ENCODE measurements at regions not wholly inside any gene's neighbourhood (a gene's known extent, or its start where the extent isn't known, plus 50 kb on each side); places are given as distances from the start of the nearest gene placed in this dataset.

DNA sequence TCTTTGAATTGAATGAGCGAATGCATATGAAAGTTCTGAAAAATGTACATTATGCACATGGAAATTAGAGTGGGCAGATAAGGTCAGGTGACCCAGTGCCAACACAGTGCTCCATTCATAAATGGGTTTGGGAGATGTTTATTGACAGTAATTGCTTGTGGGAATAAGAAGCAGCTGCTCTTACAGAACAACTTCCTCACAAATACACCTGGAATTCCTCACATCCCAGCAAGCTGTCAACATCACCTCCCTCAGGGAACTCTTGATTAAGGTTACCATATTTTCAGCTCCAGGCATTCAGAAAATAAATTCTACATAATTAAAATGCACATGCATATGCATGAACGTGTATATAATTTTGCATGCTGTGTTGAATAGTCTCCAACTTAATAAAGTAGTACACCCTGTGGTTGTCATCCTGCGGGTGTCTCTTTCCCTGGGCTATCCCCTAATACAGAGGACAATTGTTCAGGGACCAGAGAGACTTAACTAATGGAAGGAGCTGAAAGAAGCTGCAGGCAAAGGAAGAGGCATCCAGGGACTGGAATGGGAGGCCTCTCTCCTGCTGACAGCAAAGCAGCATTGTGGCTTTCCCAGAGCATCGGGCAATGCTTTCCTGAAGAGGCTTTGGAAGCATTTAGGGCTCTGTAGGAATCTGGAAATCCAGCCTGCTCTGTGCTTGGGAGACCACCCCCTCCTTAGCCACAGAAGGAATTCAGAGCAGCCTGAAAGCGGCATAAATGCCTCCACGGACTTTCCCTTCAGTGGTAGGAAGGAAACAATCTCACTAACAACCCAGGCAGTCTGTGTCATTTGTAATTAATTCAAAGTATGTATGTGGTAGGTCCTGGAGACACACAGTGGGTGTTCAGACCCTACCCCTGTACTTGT, 55.2 kb upstream of the GNG12 start:
- Histone ChIP-seq H3K27me3 (ENCODE audit: control insufficient read depth, insufficient read depth, low read length) (no peaks in the 10 kb centered on the region), H3K9ac (no peak overlapping the region), H2AFZ (no peak overlapping the region), H3K4me2 (ENCODE audit: low read length) (no peak overlapping the region), H3K27ac (no peak overlapping the region), H3K36me3 (ENCODE audit: control insufficient read depth, insufficient read depth, low read length) (no peaks in the 10 kb centered on the region), H3K4me3 (ENCODE audit: low read depth, low read length) (no peak overlapping the region), H3K4me1 (no peaks in the 10 kb centered on the region), H3K9me3 (ENCODE audit: control insufficient read depth, low read length) (no peaks in the 10 kb centered on the region), H3K79me2 (no peaks in the 10 kb centered on the region)
- no peak for TF ChIP-seq CTCF (IDR thresholded peaks at IDR 0.05)

DNA sequence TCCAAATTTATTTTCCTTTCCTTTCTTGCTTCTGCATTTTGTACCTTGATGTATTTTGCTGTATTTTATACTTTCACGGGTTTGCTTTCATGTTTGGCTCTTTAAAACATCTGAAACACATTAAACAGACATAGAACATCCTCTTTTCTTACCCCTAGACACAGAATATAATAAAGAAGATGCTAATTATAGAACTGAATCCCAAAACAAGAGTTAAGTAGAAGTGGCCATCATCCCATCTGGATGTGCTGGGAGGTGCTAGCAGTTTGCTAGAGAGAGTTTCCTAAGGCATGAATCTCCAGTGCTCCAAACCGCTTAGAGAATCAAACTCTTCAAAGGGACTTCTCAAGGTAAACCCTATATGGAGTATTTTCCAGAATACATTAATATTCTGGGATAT, 53.9 kb upstream of the GNG12 start:
- Histone ChIP-seq H3K4me3 (ENCODE audit: low read depth, low read length) (no peak overlapping the region), H3K4me2 (ENCODE audit: low read length) (no peak overlapping the region), H3K9me3 (ENCODE audit: control insufficient read depth, low read length) (no peaks in the 10 kb centered on the region), H2AFZ (no peak overlapping the region), H3K27me3 (ENCODE audit: control insufficient read depth, insufficient read depth, low read length) (no peaks in the 10 kb centered on the region), H3K4me1 (no peaks in the 10 kb centered on the region), H3K9ac (no peak overlapping the region), H3K79me2 (no peaks in the 10 kb centered on the region), H3K36me3 (ENCODE audit: control insufficient read depth, insufficient read depth, low read length) (no peaks in the 10 kb centered on the region), H3K27ac (no peak overlapping the region)
- TF ChIP-seq CTCF (IDR thresholded peaks at IDR 0.05) = no peak

DNA sequence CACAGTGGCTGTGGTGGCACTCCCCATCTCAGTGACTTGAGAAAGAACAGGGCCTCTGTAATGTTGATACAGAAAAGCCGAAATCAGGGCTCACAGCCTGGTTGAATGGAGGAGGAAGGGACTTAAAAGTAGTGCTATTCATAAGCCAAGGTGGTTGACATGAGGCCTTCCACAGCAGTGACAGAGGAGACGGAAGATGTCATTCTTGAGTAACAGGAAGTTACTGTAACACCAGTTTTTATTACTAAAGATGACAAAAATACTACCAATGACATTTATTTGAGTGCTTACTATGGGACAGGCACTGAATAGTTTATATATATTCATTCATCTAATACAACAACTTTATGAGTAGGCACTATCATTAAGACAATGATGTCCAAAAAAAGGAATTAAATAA, 52.8 kb upstream of the GNG12 start:
- H3K9ac ChIP-seq = no peak overlapping the region

DNA sequence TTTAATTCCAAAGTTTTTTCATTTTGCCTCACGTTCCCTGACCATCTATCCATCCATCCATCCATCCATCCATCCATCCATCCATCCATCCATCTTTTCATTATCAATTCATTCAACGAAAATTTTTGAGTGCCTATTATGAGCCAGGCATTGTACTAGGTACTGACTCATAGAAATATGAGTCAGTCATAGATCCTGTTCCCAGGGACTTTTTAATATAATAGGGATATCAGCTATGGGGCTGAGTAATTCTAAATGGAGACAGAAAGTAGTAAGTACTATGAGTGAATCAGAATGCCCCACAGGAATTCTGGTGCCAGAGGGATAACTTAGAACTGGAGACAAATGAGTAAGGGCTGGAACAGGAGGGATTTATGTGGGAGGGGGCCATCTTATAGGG, 49.8 kb upstream of the GNG12 start:
- Histone ChIP-seq H3K9ac (no peak overlapping the region), H3K27me3 (ENCODE audit: control insufficient read depth, insufficient read depth, low read length) (no peaks in the 10 kb centered on the region), H3K4me1 (no peaks in the 10 kb centered on the region), H3K36me3 (ENCODE audit: control insufficient read depth, insufficient read depth, low read length) (no peaks in the 10 kb centered on the region), H3K4me2 (ENCODE audit: low read length) (no peak overlapping the region), H3K27ac (no peak overlapping the region), H2AFZ (no peak overlapping the region), H3K9me3 (ENCODE audit: control insufficient read depth, low read length) (no peaks in the 10 kb centered on the region), H3K79me2 (no peaks in the 10 kb centered on the region), H3K4me3 (ENCODE audit: low read depth, low read length) (no peak overlapping the region)
- no peak for TF ChIP-seq CTCF (IDR thresholded peaks at IDR 0.05)

More for the DNA sequence above, 52.8 kb upstream of the GNG12 start:
- no peaks in the 10 kb centered on the region for H3K79me2 ChIP-seq
- no peak overlapping the region for H2AFZ ChIP-seq
- no peaks in the 10 kb centered on the region for H3K27me3 ChIP-seq (ENCODE audit: control insufficient read depth, insufficient read depth, low read length)
- H3K36me3 ChIP-seq (ENCODE audit: control insufficient read depth, insufficient read depth, low read length) = no peaks in the 10 kb centered on the region
- TF ChIP-seq CTCF (IDR thresholded peaks at IDR 0.05) = no peak
- no peaks in the 10 kb centered on the region for H3K4me1 ChIP-seq
- no peak overlapping the region for H3K27ac ChIP-seq
- no peak overlapping the region for H3K4me2 ChIP-seq (ENCODE audit: low read length)
- no peaks in the 10 kb centered on the region for H3K9me3 ChIP-seq (ENCODE audit: control insufficient read depth, low read length)
- H3K4me3 ChIP-seq (ENCODE audit: low read depth, low read length) = no peak overlapping the region

Measured in parathyroid adenoma (tissue), 2 donors.